T47D (cell line): ENCODE measurements at regions not wholly inside any gene's neighbourhood (a gene's known extent, or its start where the extent isn't known, plus 50 kb on each side); places are given as distances from the start of the nearest gene placed in this dataset.
"Not testable (repeated sequence)": the region's sequence is repeated elsewhere in the genome, so short reads cannot be mapped to it uniquely, and the experiment has no call there.

Experiments
- DNase-seq, 2 experiments: peaks; one replicate each; pipeline versions ENCODE4 v3.0.0 to v3.0.0-alpha.2; 2011 to 2012; ENCODE audit warnings: low read depth in 1 of 2, low spot score in 1 of 2
- JUND ChIP-seq: IDR thresholded peaks from 2 replicates; pipeline ENCODE4 v1.6.1; 2012; ENCODE audit warnings: low read depth
- in situ Hi-C: cut with HindIII; loops from 2 replicates; pipeline ENCODE4 v1.10.0; 2016; ENCODE audit warnings: low sequenced_read_pairs, low pct_unique_long_range_greater_than_20kb

GRCh38 chr5:145544401-145544800 is 290.7 kb downstream of the PRELID2 start:
- in situ Hi-C loops = no loop called here
- no peak for DNase-seq
- no peak for TF ChIP-seq JUND

GRCh38 chr5:145543968-145544367 is 291.2 kb downstream of the PRELID2 start:
- DNase-seq = no peak

GRCh38 chr5:145540375-145540774 is 294.8 kb downstream of the PRELID2 start:
- in situ Hi-C loops = no loop called here
- no peak for DNase-seq
- no peak for TF ChIP-seq JUND

More at GRCh38 chr5:145543968-145544367, 291.2 kb downstream of the PRELID2 start:
- no peak for TF ChIP-seq JUND
- in situ Hi-C loops = no loop called here

GRCh38 chr5:145539201-145539600 is 295.9 kb downstream of the PRELID2 start:
- in situ Hi-C loops = no loop called here

GRCh38 chr5:145536133-145536532 is 299.0 kb downstream of the PRELID2 start:
- TF ChIP-seq JUND = no peak
- in situ Hi-C loops = no loop called here
- no peak for DNase-seq

More at GRCh38 chr5:145539201-145539600, 295.9 kb downstream of the PRELID2 start:
- no peak for TF ChIP-seq JUND
- DNase-seq = no peak

- in situ Hi-C loops = no loop called here
- DNase-seq = peak; percentile 11 to 83
- no peak for TF ChIP-seq JUND
Observed at GRCh38 chr5:145531038-145531734, 304.0 kb downstream of the PRELID2 start.

GRCh38 chr5:145521523-145521922 is 313.6 kb downstream of the PRELID2 start:
- TF ChIP-seq JUND = no peak
- DNase-seq = no peak
- in situ Hi-C loops = no loop called here

- in situ Hi-C loops = no loop called here
- no peak for TF ChIP-seq JUND
- DNase-seq = no peak
Observed at GRCh38 chr5:145521066-145521465, 314.1 kb downstream of the PRELID2 start.

- no peak for TF ChIP-seq JUND
- DNase-seq = no peak
- in situ Hi-C loops = no loop called here
Observed at GRCh38 chr5:145520335-145520734, 314.8 kb downstream of the PRELID2 start.

GRCh38 chr5:145517588-145517987 is 317.6 kb downstream of the PRELID2 start:
- DNase-seq, in situ Hi-C loops: not testable (repeated sequence)

GRCh38 chr5:145511351-145511750 is 323.8 kb downstream of the PRELID2 start:
- no peak for TF ChIP-seq JUND
- in situ Hi-C loops = no loop called here

GRCh38 chr5:145510769-145511168 is 324.4 kb downstream of the PRELID2 start:
- DNase-seq = no peak
- TF ChIP-seq JUND = no peak
- in situ Hi-C loops = no loop called here

More at GRCh38 chr5:145511351-145511750, 323.8 kb downstream of the PRELID2 start:
- no peak for DNase-seq

GRCh38 chr5:145510324-145510723 is 324.8 kb downstream of the PRELID2 start:
- in situ Hi-C loops = no loop called here
- TF ChIP-seq JUND = no peak

GRCh38 chr5:145509336-145510136 is 325.6 kb downstream of the PRELID2 start:
- in situ Hi-C loops = no loop called here
- no peak for DNase-seq
- no peak for TF ChIP-seq JUND

More at GRCh38 chr5:145510324-145510723, 324.8 kb downstream of the PRELID2 start:
- DNase-seq = no peak
